ENCODE measurements at regions not wholly inside any gene's neighbourhood (a gene's known extent, or its start where the extent isn't known, plus 50 kb on each side); places are given as distances from the start of the nearest gene placed in this dataset.

GRCh38 chr7:155901176-155901575 is 88.9 kb upstream of the SHH start:
- no peak for TF ChIP-seq GATA2 (IDR thresholded peaks at IDR 0.05; ENCODE audit: low read depth, low read length)
- TF ChIP-seq GATA3 (IDR thresholded peaks at IDR 0.05; ENCODE audit: low read depth, low read length): no peak

Measured in SH-SY5Y (cell line).